ENCODE measurements at regions not wholly inside any gene's neighbourhood (a gene's known extent, or its start where the extent isn't known, plus 50 kb on each side); places are given as distances from the start of the nearest gene placed in this dataset.

GRCh38 chr15:24835301-24835700, 119.5 kb upstream of the SNRPN start:
- TF ChIP-seq CTCF (IDR thresholded peaks at IDR 0.05; ENCODE audit: insufficient read depth, low read length, poor library complexity, severe bottlenecking), result no peak
- TF ChIP-seq EZH2phosphoT487 (conservative IDR thresholded peaks at IDR 0.05; ENCODE audit: low read length), result no peak

All from SU-DHL-6 (cell line).